ENCODE measurements at regions not wholly inside any gene's neighbourhood (a gene's known extent, or its start where the extent isn't known, plus 50 kb on each side); places are given as distances from the start of the nearest gene placed in this dataset.

DNA sequence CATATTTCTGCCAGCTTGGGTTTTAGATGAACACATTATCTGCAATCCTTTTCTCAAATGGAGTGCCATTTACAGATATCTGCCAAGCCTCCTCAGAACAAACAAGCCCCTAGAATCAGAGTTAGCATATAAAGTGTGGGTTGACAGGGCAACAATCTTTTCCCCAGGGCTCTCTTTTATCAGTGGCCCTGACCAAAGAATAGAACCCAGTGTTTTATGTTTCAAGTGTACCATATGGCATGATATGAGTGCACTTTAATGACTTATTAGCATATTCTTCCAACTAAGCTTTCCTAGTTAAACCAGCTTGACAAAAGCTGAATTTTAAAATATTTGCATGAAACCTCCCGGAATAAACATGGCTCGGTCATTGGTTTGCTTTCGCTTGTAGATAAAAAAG is 57.3 kb downstream of the EVX1 start:
- DNase-seq = no peak
- H3K4me1 Mint-ChIP-seq = no peaks in the 10 kb centered on the region
- ATAC-seq (ENCODE audit: low read depth) = no peak
- H3K27ac Mint-ChIP-seq = no peak overlapping the region
- TF ChIP-seq CTCF (IDR thresholded peaks at IDR 0.05) = no peak
- H3K36me3 Mint-ChIP-seq (ENCODE audit: low read depth) = no peaks in the 10 kb centered on the region
- H3K27me3 Mint-ChIP-seq = peaks cover 22% of the 10 kb centered on the region
- H3K4me3 Mint-ChIP-seq = no peak overlapping the region
- ChIA-PET POLR2A (no interaction called here), CTCF (no interaction called here)
- intact Hi-C loops (cut with micrococcal nuclease) = no loop called here
- no peaks in the 10 kb centered on the region for H3K9me3 Mint-ChIP-seq

DNA sequence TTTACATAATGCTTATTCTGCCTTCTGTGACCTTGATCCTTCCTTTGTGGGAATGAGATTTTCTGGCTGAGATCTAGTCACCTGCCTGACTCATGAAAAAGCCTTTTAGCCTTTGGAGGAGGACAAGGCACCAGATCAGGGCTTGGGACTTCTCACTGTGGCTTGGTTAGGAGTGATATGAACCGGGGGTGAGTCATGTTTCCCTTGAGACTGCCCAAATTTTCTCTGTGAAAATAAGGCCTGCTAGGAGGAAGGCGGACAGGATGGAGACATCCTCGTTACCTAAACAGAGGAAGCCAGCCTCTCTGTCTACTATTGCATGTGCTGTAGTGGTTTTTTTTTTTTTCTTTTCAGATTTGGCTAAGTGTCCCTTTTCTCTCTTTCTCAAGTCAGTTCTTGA is 57.8 kb downstream of the EVX1 start:
- Mint-ChIP-seq H3K4me1 (no peaks in the 10 kb centered on the region), H3K9me3 (no peaks in the 10 kb centered on the region), H3K4me3 (no peak overlapping the region), H3K27me3 (peaks cover 22% of the 10 kb centered on the region), H3K36me3 (ENCODE audit: low read depth) (no peaks in the 10 kb centered on the region), H3K27ac (no peak overlapping the region)
- intact Hi-C loops (cut with micrococcal nuclease) = no loop called here
- no peak for DNase-seq
- ChIA-PET CTCF (no interaction called here), POLR2A (no interaction called here)
- no peak for TF ChIP-seq CTCF (IDR thresholded peaks at IDR 0.05)
- ATAC-seq (ENCODE audit: low read depth) = no peak

DNA sequence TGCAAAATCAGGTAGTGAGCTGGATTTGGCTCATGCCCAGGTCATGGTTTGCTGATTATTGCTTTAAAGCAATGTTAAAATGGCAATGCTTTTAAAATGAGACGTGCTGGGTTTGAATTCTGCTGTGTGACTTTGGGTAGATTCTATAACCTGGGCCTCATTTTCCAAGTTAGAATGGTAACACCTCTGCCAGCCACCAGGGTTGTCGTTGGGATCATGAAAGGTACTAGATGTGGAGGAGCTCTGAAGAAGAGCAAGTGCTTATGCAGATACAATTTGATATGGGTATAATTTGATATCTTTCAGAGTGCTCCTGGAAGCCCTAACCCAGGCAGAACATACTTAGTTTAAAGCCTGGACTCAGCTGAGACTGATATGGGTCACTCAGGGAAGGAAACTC is 60.0 kb downstream of the EVX1 start:
- no peaks in the 10 kb centered on the region for H3K9me3 Mint-ChIP-seq
- ChIA-PET POLR2A (no interaction called here), CTCF (no interaction called here)
- TF ChIP-seq CTCF (IDR thresholded peaks at IDR 0.05) = no peak
- no peak overlapping the region for H3K27ac Mint-ChIP-seq
- intact Hi-C loops (cut with micrococcal nuclease) = no loop called here
- peaks cover 17% of the 10 kb centered on the region for H3K27me3 Mint-ChIP-seq
- DNase-seq (no peak), ATAC-seq (ENCODE audit: low read depth) (no peak)
- no peak overlapping the region for H3K4me3 Mint-ChIP-seq
- no peaks in the 10 kb centered on the region for H3K4me1 Mint-ChIP-seq
- H3K36me3 Mint-ChIP-seq (ENCODE audit: low read depth) = no peaks in the 10 kb centered on the region

DNA sequence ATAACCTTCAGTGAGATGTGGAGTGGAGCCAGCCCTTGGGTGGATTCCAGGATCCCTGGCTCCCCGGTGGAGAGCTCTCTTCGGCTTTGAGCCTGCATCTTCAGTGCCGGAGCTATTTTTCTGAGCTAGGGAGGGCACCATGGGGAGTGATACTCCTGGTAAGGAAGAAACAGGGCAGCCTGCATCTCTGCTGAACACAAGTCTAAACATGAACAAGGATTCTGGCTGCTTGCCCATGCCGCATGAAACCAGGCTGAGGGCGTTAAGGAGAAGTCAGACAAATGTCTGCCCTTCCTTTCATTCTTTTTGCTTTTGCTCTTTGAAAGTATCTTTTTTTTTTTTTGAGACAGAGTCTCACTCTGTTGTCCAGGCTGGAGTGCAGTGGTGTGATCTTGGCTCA is 60.4 kb downstream of the EVX1 start:
- TF ChIP-seq CTCF (IDR thresholded peaks at IDR 0.05) = no peak
- intact Hi-C loops (cut with micrococcal nuclease) = no loop called here
- Mint-ChIP-seq H3K9me3 (no peaks in the 10 kb centered on the region), H3K4me3 (no peak overlapping the region), H3K36me3 (ENCODE audit: low read depth) (no peaks in the 10 kb centered on the region), H3K4me1 (no peaks in the 10 kb centered on the region), H3K27me3 (peaks cover 17% of the 10 kb centered on the region), H3K27ac (no peak overlapping the region)
- ATAC-seq (ENCODE audit: low read depth) = no peak
- ChIA-PET POLR2A (no interaction called here), CTCF (no interaction called here)
- DNase-seq = no peak

- TF ChIP-seq CTCF (IDR thresholded peaks at IDR 0.05) = no peak
- Mint-ChIP-seq H3K9me3 (no peaks in the 10 kb centered on the region), H3K27ac (no peak overlapping the region), H3K4me3 (no peak overlapping the region), H3K4me1 (no peaks in the 10 kb centered on the region), H3K27me3 (peaks cover 17% of the 10 kb centered on the region), H3K36me3 (ENCODE audit: low read depth) (no peaks in the 10 kb centered on the region)
- intact Hi-C loops (cut with micrococcal nuclease) = no loop called here
- CTCF ChIA-PET = no interaction called here
- ATAC-seq (ENCODE audit: low read depth) (no peak), DNase-seq (no peak)
- POLR2A ChIA-PET = no interaction called here
Observed at GRCh38 chr7:27305854-27306253, 63.3 kb downstream of the EVX1 start.
